Naive thymus-derived CD4-positive, alpha-beta T cell (primary cell): ENCODE measurements at regions not wholly inside any gene's neighbourhood (a gene's known extent, or its start where the extent isn't known, plus 50 kb on each side); places are given as distances from the start of the nearest gene placed in this dataset.

ENCODE experiments used
- ATAC-seq: fragments of 150-1000 bp; cut with Tn5 transposase; 2 replicates; pipeline ENCODE4 v1.10.0; 2021; ENCODE audit warnings: mild to moderate bottlenecking, moderate library complexity
- CTCF ChIA-PET: fragments of 350-600 bp; sonication (Branson Sonifier 250); formaldehyde crosslinking; loops from one replicate; lab custom pipeline; 2021; ENCODE audit warnings: antibody characterized with exemption; lab: Charles Lee
- POLR2A ChIA-PET: fragments of 350-600 bp; sonication (Branson Sonifier 250); formaldehyde crosslinking; loops from one replicate; lab custom pipeline; 2021; ENCODE audit warnings: antibody characterized with exemption, inconsistent platforms; lab: Charles Lee
- DNase-seq, 9 donors: peaks; one replicate each; pipeline versions ENCODE4 v3.0.0 to v3.0.0-alpha.2; 2020 to 2022; ENCODE audit warnings: mixed read lengths in 1 of 9
- H3K27ac ChIP-seq: one replicate; pipeline ENCODE4 v1.7.0; 2013; ENCODE audit warnings: mild to moderate bottlenecking, low read depth, low read length, moderate library complexity
- H3K27me3 ChIP-seq, 2 donors: one replicate each; pipeline ENCODE4 v1.7.0; 2013; ENCODE audit warnings: low read length in 2 of 2, mild to moderate bottlenecking in 2 of 2, moderate library complexity in 2 of 2; ENCODE audit not compliant: control insufficient read depth in 2 of 2, insufficient read depth in 2 of 2
- H3K36me3 ChIP-seq, 3 experiments: 1 replicate in 2 of 3; 2 replicates in 1 of 3; pipeline ENCODE4 v1.7.0; 2013; ENCODE audit warnings: low read length in 3 of 3, mild to moderate bottlenecking in 3 of 3, moderate library complexity in 1 of 3; ENCODE audit not compliant: insufficient read depth in 3 of 3, control insufficient read depth in 2 of 3
- H3K4me1 ChIP-seq, 2 donors: one replicate each; pipeline ENCODE4 v1.7.0; 2013; ENCODE audit warnings: low read length in 2 of 2, mild to moderate bottlenecking in 2 of 2, moderate library complexity in 1 of 2; ENCODE audit not compliant: control insufficient read depth in 2 of 2, insufficient read depth in 2 of 2
- H3K4me3 ChIP-seq: 2 replicates; pipeline ENCODE4 v1.7.0; 2013; ENCODE audit warnings: mild to moderate bottlenecking, low read length
- H3K9me3 ChIP-seq, 3 experiments: 1 replicate in 2 of 3; 2 replicates in 1 of 3; pipeline ENCODE4 v1.7.0; 2013; ENCODE audit warnings: low read length in 3 of 3; ENCODE audit not compliant: control insufficient read depth in 2 of 3
- H3K27ac Mint-ChIP-seq, 9 donors: one replicate each; pipeline ENCODE4 v1.8.0; 2020 to 2022; ENCODE audit warnings: mixed read lengths in 9 of 9, mild to moderate bottlenecking in 8 of 9, moderate library complexity in 5 of 9, inconsistent platforms in 2 of 9
- H3K27me3 Mint-ChIP-seq, 5 donors: one replicate each; pipeline ENCODE4 v1.8.0; 2021 to 2022; ENCODE audit warnings: mixed read lengths in 5 of 5, mild to moderate bottlenecking in 1 of 5
- H3K36me3 Mint-ChIP-seq, 5 donors: one replicate each; pipeline ENCODE4 v1.8.0; 2020 to 2022; ENCODE audit warnings: mixed read lengths in 5 of 5, mild to moderate bottlenecking in 3 of 5, inconsistent platforms in 1 of 5
- H3K4me1 Mint-ChIP-seq, 7 donors: one replicate each; pipeline ENCODE4 v1.8.0; 2020 to 2022; ENCODE audit warnings: mixed read lengths in 7 of 7, mild to moderate bottlenecking in 3 of 7, inconsistent platforms in 1 of 7
- H3K4me3 Mint-ChIP-seq, 10 donors: one replicate each; pipeline ENCODE4 v1.8.0; 2020 to 2022; ENCODE audit warnings: mild to moderate bottlenecking in 10 of 10, mixed read lengths in 10 of 10, moderate library complexity in 6 of 10, inconsistent platforms in 2 of 10
- H3K9me3 Mint-ChIP-seq, 11 donors: one replicate each; pipeline ENCODE4 v1.8.0; 2020 to 2022; ENCODE audit warnings: mixed read lengths in 11 of 11, mild to moderate bottlenecking in 4 of 11, inconsistent platforms in 1 of 11, moderate library complexity in 1 of 11
- intact Hi-C, 2 donors: fragments of 100-400 bp; cut with micrococcal nuclease; formaldehyde crosslinking; loops; one replicate each; pipeline ENCODE4 v1.15.1; 2023

- no peaks in the 10 kb centered on the region for H3K36me3 ChIP-seq
- no peaks in the 10 kb centered on the region for H3K36me3 Mint-ChIP-seq
- DNase-seq (no peak), ATAC-seq (no peak)
- H3K27me3 Mint-ChIP-seq: no peaks in the 10 kb centered on the region
- CTCF ChIA-PET: no interaction called here
- no peak overlapping the region for H3K4me3 ChIP-seq
- POLR2A ChIA-PET: no interaction called here
- intact Hi-C loops: no loop called here
- peaks cover 5 to 38% (median 10%) of the 10 kb centered on the region in 11 donors for H3K9me3 Mint-ChIP-seq
- no peak overlapping the region for H3K27ac Mint-ChIP-seq
- H3K27me3 ChIP-seq: no peaks in the 10 kb centered on the region
- no peaks in the 10 kb centered on the region for H3K9me3 ChIP-seq
- H3K4me1 Mint-ChIP-seq: no peaks in the 10 kb centered on the region
- no peak overlapping the region for H3K27ac ChIP-seq
- H3K4me1 ChIP-seq: no peaks in the 10 kb centered on the region
- no peak overlapping the region for H3K4me3 Mint-ChIP-seq
Observed at GRCh38 chr11:28767574-28767973, 659.4 kb downstream of the METTL15 start.

DNA sequence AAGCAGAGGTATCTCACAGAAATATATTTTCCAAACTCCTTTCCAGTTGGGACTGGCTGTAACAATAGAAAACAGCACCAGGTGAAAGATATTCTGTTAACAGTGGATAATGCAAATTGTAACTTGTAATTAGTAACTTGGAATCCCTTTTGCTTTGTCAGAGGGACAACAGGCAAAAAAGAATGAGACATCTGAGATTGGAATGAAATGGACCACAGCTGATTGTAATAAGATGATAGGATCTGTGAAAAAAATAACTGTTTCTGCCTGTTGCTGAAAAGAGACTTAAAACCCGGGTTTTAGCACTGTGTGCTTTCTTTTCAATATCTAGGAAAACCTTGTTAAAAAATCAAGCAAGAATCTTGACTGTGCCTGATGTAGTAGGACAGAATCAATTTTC lies 655.7 kb downstream of the METTL15 start:
- H3K36me3 Mint-ChIP-seq: no peaks in the 10 kb centered on the region
- Histone ChIP-seq H3K27me3 (no peaks in the 10 kb centered on the region), H3K4me3 (no peak overlapping the region), H3K4me1 (no peaks in the 10 kb centered on the region), H3K27ac (no peak overlapping the region), H3K36me3 (no peaks in the 10 kb centered on the region), H3K9me3 (no peaks in the 10 kb centered on the region)
- H3K4me3 Mint-ChIP-seq: no peak overlapping the region
- DNase-seq: no peak
- CTCF ChIA-PET: no interaction called here
- POLR2A ChIA-PET: no interaction called here
- intact Hi-C loops: no loop called here
- H3K27me3 Mint-ChIP-seq: no peaks in the 10 kb centered on the region
- no peak overlapping the region for H3K27ac Mint-ChIP-seq
- peaks cover 0 to 23% (median 7%) of the 10 kb centered on the region in 11 donors for H3K9me3 Mint-ChIP-seq
- ATAC-seq: no peak
- H3K4me1 Mint-ChIP-seq: no peaks in the 10 kb centered on the region

- no peaks in the 10 kb centered on the region for H3K9me3 ChIP-seq
- ChIA-PET CTCF (no interaction called here), POLR2A (no interaction called here)
- no peak for ATAC-seq
- no peak overlapping the region for H3K4me3 ChIP-seq
- no peak overlapping the region for H3K27ac ChIP-seq
- no peak for DNase-seq
- H3K4me1 ChIP-seq: no peaks in the 10 kb centered on the region
- no peaks in the 10 kb centered on the region for H3K27me3 Mint-ChIP-seq
- intact Hi-C loops: no loop called here
- no peak overlapping the region for H3K4me3 Mint-ChIP-seq
- H3K27ac Mint-ChIP-seq: no peak overlapping the region
- no peaks in the 10 kb centered on the region for H3K36me3 ChIP-seq
- no peaks in the 10 kb centered on the region for H3K36me3 Mint-ChIP-seq
- no peaks in the 10 kb centered on the region for H3K4me1 Mint-ChIP-seq
- H3K27me3 ChIP-seq: no peaks in the 10 kb centered on the region
- H3K9me3 Mint-ChIP-seq: peaks cover 0 to 16% (median 6%) of the 10 kb centered on the region in 11 donors
Observed at GRCh38 chr11:28763151-28763550, 655.0 kb downstream of the METTL15 start.

GRCh38 chr11:28760676-28761390 lies 652.6 kb downstream of the METTL15 start:
- no peaks in the 10 kb centered on the region for H3K4me1 ChIP-seq
- no peaks in the 10 kb centered on the region for H3K9me3 ChIP-seq
- ATAC-seq: no peak
- no peaks in the 10 kb centered on the region for H3K4me1 Mint-ChIP-seq
- intact Hi-C loops: no loop called here
- H3K27me3 ChIP-seq: no peaks in the 10 kb centered on the region
- no peak overlapping the region for H3K4me3 Mint-ChIP-seq
- H3K4me3 ChIP-seq: no peak overlapping the region
- H3K27me3 Mint-ChIP-seq: no peaks in the 10 kb centered on the region
- CTCF ChIA-PET: no interaction called here
- DNase-seq: no peak
- POLR2A ChIA-PET: no interaction called here
- no peaks in the 10 kb centered on the region for H3K36me3 ChIP-seq
- H3K9me3 Mint-ChIP-seq: peaks cover 0 to 10% (median 3%) of the 10 kb centered on the region in 11 donors
- H3K36me3 Mint-ChIP-seq: no peaks in the 10 kb centered on the region
- H3K27ac Mint-ChIP-seq: no peak overlapping the region
- no peak overlapping the region for H3K27ac ChIP-seq

DNA sequence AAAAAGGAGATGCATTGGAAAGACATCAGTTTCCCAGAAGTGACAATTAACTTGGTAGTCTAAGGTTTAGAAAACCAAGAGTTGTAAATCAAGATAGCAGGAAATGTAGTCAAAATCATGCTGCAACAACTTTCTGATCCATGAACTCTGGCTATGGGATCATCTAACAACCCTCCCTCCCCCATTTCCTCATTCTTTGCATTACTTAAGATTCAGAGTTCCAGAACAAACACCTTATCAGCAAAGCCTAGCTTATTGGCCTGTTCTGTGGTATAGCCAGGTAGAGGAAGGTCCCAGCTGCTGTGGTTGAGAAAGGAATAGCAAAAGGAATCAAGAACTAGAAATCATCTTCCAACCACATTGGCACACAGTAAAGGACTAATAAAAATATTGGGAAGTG lies 651.1 kb downstream of the METTL15 start:
- H3K9me3 Mint-ChIP-seq: peaks cover 0 to 7% (median 3%) of the 10 kb centered on the region in 11 donors
- no peaks in the 10 kb centered on the region for H3K27me3 Mint-ChIP-seq
- H3K27ac ChIP-seq: no peak overlapping the region
- ChIA-PET CTCF (no interaction called here), POLR2A (no interaction called here)
- no peaks in the 10 kb centered on the region for H3K36me3 ChIP-seq
- H3K27ac Mint-ChIP-seq: no peak overlapping the region
- H3K4me3 Mint-ChIP-seq: no peak overlapping the region
- H3K36me3 Mint-ChIP-seq: no peaks in the 10 kb centered on the region
- no peak for DNase-seq
- H3K4me3 ChIP-seq: no peak overlapping the region
- no peaks in the 10 kb centered on the region for H3K27me3 ChIP-seq
- no peak for ATAC-seq
- H3K4me1 ChIP-seq: no peaks in the 10 kb centered on the region
- intact Hi-C loops: no loop called here
- H3K4me1 Mint-ChIP-seq: no peaks in the 10 kb centered on the region
- H3K9me3 ChIP-seq: no peaks in the 10 kb centered on the region

DNA sequence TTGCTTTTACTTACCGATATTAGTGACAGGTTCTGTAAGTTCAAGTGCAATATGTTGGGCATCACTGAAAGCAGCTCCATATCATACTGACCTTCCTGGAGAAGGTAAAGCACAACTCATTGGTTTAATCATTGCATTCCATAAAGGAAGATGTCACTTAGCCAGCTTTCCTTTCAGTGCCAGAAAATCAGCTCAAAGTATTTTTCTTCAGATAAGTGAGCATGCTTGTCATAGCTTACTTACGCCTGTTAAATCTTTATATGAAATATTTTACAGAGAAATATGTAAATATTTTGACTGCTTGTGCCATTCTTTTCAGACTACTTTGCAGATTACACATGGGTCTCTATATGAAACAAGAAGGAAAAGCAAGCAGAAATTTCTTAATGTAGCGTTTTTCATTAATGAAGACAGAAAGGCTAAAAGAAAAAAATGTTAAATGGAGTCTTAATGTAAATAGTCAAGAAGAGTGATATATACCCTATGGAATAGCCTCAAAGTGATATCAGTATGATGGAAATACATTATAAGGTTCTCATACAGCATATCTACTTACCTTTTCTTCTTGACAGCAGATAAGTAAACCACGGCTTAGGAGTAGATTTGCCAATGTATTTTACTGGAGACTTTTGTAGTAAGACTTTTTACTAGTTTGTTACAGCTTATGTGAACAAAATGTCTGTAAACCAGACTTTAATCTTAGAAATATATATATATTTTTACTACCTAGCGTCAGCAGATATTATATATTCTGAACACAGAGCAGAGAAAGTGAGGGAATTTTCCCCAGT lies 649.7 kb downstream of the METTL15 start:
- CTCF ChIA-PET: no interaction called here
- Mint-ChIP-seq H3K36me3 (no peaks in the 10 kb centered on the region), H3K9me3 (peaks cover 1 to 12% (median 3%) of the 10 kb centered on the region in 11 donors), H3K27ac (no peak overlapping the region), H3K27me3 (no peaks in the 10 kb centered on the region), H3K4me3 (no peak overlapping the region), H3K4me1 (no peaks in the 10 kb centered on the region)
- ATAC-seq (no peak), DNase-seq (no peak)
- Histone ChIP-seq H3K9me3 (no peaks in the 10 kb centered on the region), H3K4me3 (no peak overlapping the region), H3K36me3 (no peaks in the 10 kb centered on the region), H3K4me1 (no peaks in the 10 kb centered on the region), H3K27me3 (no peaks in the 10 kb centered on the region), H3K27ac (no peak overlapping the region)
- POLR2A ChIA-PET: no interaction called here
- intact Hi-C loops: no loop called here

GRCh38 chr11:28756977-28757376 lies 648.8 kb downstream of the METTL15 start:
- no peaks in the 10 kb centered on the region for H3K27me3 ChIP-seq
- no peak overlapping the region for H3K4me3 Mint-ChIP-seq
- ATAC-seq (no peak), DNase-seq (no peak)
- peaks cover 1 to 21% (median 6%) of the 10 kb centered on the region in 11 donors for H3K9me3 Mint-ChIP-seq
- no peaks in the 10 kb centered on the region for H3K9me3 ChIP-seq
- CTCF ChIA-PET: no interaction called here
- no peaks in the 10 kb centered on the region for H3K4me1 ChIP-seq
- POLR2A ChIA-PET: no interaction called here
- H3K36me3 ChIP-seq: no peaks in the 10 kb centered on the region
- H3K4me1 Mint-ChIP-seq: no peaks in the 10 kb centered on the region
- no peaks in the 10 kb centered on the region for H3K36me3 Mint-ChIP-seq
- intact Hi-C loops: no loop called here
- H3K27ac ChIP-seq: no peak overlapping the region
- H3K27ac Mint-ChIP-seq: no peak overlapping the region
- no peaks in the 10 kb centered on the region for H3K27me3 Mint-ChIP-seq
- H3K4me3 ChIP-seq: no peak overlapping the region
